Esophagus squamous epithelium (tissue), 4 donors: ENCODE measurements at regions not wholly inside any gene's neighbourhood (a gene's known extent, or its start where the extent isn't known, plus 50 kb on each side); places are given as distances from the start of the nearest gene placed in this dataset.

Source experiments
- CTCF ChIP-seq, 6 experiments: fragments of 450-650 bp in 4 of 6; fragments of 200-600 bp in 2 of 6; sonication (generic) in 2 of 6; IDR thresholded peaks; one replicate each; pipeline ENCODE4 v1.5.1; 2016 to 2019; ENCODE audit warnings: antibody characterized with exemption in 6 of 6, mild to moderate bottlenecking in 4 of 6, moderate library complexity in 4 of 6
- POLR2A ChIP-seq, 4 donors: fragments of 450-650 bp; IDR thresholded peaks; one replicate each; pipeline ENCODE4 v1.6.1; 2017; ENCODE audit warnings: antibody characterized with exemption in 4 of 4, mild to moderate bottlenecking in 4 of 4, moderate library complexity in 3 of 4

GRCh38 chr15:24746094-24746493, 70.5 kb downstream of the NPAP1 start:
- no peak for TF ChIP-seq CTCF (IDR thresholded peaks at IDR 0.05)
- no peak for TF ChIP-seq POLR2A (IDR thresholded peaks at IDR 0.05)
